ENCODE measurements at regions not wholly inside any gene's neighbourhood (a gene's known extent, or its start where the extent isn't known, plus 50 kb on each side); places are given as distances from the start of the nearest gene placed in this dataset.

DNA sequence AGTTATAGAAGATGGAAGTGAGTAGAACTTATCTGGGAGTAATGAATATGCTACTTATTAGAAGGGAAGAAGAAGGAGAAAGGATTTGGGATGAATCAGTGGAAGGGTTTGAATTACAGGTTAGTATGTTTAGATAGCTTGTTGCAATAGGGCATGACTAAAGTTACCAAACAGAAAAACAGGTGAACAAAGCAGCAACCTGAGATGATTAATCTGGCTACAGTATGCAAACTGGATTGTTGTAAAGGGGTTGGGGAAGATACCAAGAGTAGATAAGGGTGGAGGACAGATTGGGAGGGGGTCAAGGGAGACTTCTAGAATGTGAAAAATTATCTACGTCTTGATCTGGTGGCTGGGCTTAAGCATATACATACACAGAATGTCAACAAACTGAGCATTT, 73.4 kb upstream of the CLEC14A start:
- Histone ChIP-seq H3K79me2 (ENCODE audit: control insufficient read depth in 1 of 2, insufficient read depth in 2 of 2, low read length in 2 of 2) (no peaks in the 10 kb centered on the region), H3K9me3 (ENCODE audit: insufficient read depth in 2 of 2, low read depth in 1 of 2, low read length in 1 of 2) (peaks cover 0 to 9% of the 10 kb centered on the region in 2 experiments; a peak in 2 of 4 replicates), H2BK12ac (ENCODE audit: low read depth, low read length) (no peak overlapping the region), H3K79me1 (ENCODE audit: low read depth, low read length) (no peaks in the 10 kb centered on the region), H2BK15ac (ENCODE audit: low read length) (no peak overlapping the region), H2BK5ac (ENCODE audit: low read depth, low read length) (no peak overlapping the region), H3K56ac (replicated peaks; ENCODE audit: insufficient read length, low read depth, low read length) (no peak overlapping the region), H4K20me1 (replicated peaks in 1 of 2; ENCODE audit: control insufficient read depth in 1 of 2, insufficient read depth in 2 of 2, low read length in 2 of 2) (no peaks in the 10 kb centered on the region), H4K8ac (ENCODE audit: extremely low read depth, insufficient read depth, low read length) (no peak overlapping the region), H4K91ac (replicated peaks; ENCODE audit: insufficient read length, low read length) (no peak overlapping the region), H3K27ac (ENCODE audit: low read depth, low read length) (no peak overlapping the region), H3K36me3 (ENCODE audit: control insufficient read depth in 2 of 4, insufficient read depth in 4 of 4, low read length in 3 of 4) (no peaks in the 10 kb centered on the region), H3K4ac (replicated peaks; ENCODE audit: insufficient read length, low read depth, low read length) (no peak overlapping the region), H3K4me2 (ENCODE audit: insufficient read depth in 1 of 2, low read depth in 2 of 2, low read length in 2 of 2) (no peak overlapping the region), H3K18ac (ENCODE audit: extremely low read depth, low read length) (no peak overlapping the region), H4K5ac (ENCODE audit: insufficient read length, low read depth, low read length) (no peak overlapping the region), H2AFZ (ENCODE audit: low read length) (no peak overlapping the region), H3K23ac (ENCODE audit: insufficient read length) (no peak overlapping the region), H2AK5ac (ENCODE audit: low read depth, low read length) (no peak overlapping the region), H2BK20ac (ENCODE audit: low read length) (no peak overlapping the region), H3K4me1 (replicated peaks in 1 of 4; ENCODE audit: control insufficient read depth in 3 of 4, insufficient read depth in 4 of 4, low read length in 3 of 4) (peaks cover 0 to 9% (median 0%) of the 10 kb centered on the region in 4 experiments; a peak in 2 of 7 replicates), H3K14ac (ENCODE audit: insufficient read length) (no peak overlapping the region), H3K9ac (replicated peaks in 1 of 4; ENCODE audit: extremely low read depth in 1 of 4, low read depth in 3 of 4, low read length in 3 of 4) (no peak overlapping the region), H3K23me2 (ENCODE audit: low read depth, low read length) (no peaks in the 10 kb centered on the region), H2BK120ac (replicated peaks; ENCODE audit: low read depth, low read length) (no peak overlapping the region), H3K4me3 (ENCODE audit: extremely low read depth in 1 of 4, insufficient read depth in 2 of 4, low read depth in 3 of 4, low read length in 4 of 4) (no peak overlapping the region), H3K27me3 (replicated peaks in 1 of 4; ENCODE audit: control insufficient read depth in 3 of 4, extremely low read depth in 1 of 4, insufficient read depth in 3 of 4, low read length in 3 of 4) (no peaks in the 10 kb centered on the region)
- ChIA-PET CTCF (ENCODE audit: partially characterized antibody) (no interaction called here), POLR2A (ENCODE audit: partially characterized antibody) (no interaction called here)
- no peak for DNase-seq (ENCODE audit: low read depth in 1 of 2, low spot score in 2 of 2)
- 94% methylated on average over 1 of the region's 1 CpG; no CpG with 5 or more reads in 1 of the 2 experiments for WGBS, 2 experiments (ENCODE audit: extremely low coverage in 1 of 2, insufficient coverage in 1 of 2, insufficient read length in 1 of 2, insufficient replicate concordance in 2 of 2, low coverage in 1 of 2, low lambda C conversion rate in 2 of 2, missing lambda C conversion rate in 1 of 2)
- no peak for FAIRE-seq
- no peak for TF ChIP-seq CHD2 (IDR thresholded peaks at IDR 0.05; ENCODE audit: low read length)
- no peak for TF ChIP-seq JUN (IDR thresholded peaks at IDR 0.05; ENCODE audit: low read depth, low read length)
- TF ChIP-seq SIRT6 (IDR thresholded peaks at IDR 0.05; ENCODE audit: low read length) = no peak
- no peak for TF ChIP-seq SIN3A (conservative IDR thresholded peaks at IDR 0.05 in 1 of 2, IDR thresholded peaks at IDR 0.05 in 1 of 2; ENCODE audit: low read depth in 1 of 2, low read length in 2 of 2)
- TF ChIP-seq POLR2AphosphoS5 (IDR thresholded peaks at IDR 0.05; ENCODE audit: low read depth, low read length) = no peak
- TF ChIP-seq SAP30 (IDR thresholded peaks at IDR 0.05; ENCODE audit: insufficient read depth, insufficient replicate concordance, low read length) = no peak
- TF ChIP-seq, protein P1, sequence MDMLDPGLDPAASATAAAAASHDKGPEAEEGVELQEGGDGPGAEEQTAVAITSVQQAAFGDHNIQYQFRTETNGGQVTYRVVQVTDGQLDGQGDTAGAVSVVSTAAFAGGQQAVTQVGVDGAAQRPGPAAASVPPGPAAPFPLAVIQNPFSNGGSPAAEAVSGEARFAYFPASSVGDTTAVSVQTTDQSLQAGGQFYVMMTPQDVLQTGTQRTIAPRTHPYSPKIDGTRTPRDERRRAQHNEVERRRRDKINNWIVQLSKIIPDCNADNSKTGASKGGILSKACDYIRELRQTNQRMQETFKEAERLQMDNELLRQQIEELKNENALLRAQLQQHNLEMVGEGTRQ (IDR thresholded peaks at IDR 0.05; ENCODE audit: low read length) = no peak
- TF ChIP-seq KDM5A (IDR thresholded peaks at IDR 0.05; ENCODE audit: low read length) = no peak
- TF ChIP-seq, protein P2, sequence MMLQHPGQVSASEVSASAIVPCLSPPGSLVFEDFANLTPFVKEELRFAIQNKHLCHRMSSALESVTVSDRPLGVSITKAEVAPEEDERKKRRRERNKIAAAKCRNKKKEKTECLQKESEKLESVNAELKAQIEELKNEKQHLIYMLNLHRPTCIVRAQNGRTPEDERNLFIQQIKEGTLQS (IDR thresholded peaks at IDR 0.05; ENCODE audit: insufficient read depth, low read depth, low read length) = no peak
- no peak for TF ChIP-seq EP300 (IDR thresholded peaks at IDR 0.05; ENCODE audit: borderline replicate concordance in 1 of 2, low read depth in 2 of 2, low read length in 2 of 2)
- TF ChIP-seq BRCA1 (IDR thresholded peaks at IDR 0.05; ENCODE audit: low read depth, low read length) = no peak
- no peak for TF ChIP-seq TAF1 (IDR thresholded peaks at IDR 0.05; ENCODE audit: low read depth, low read length)
- no peak for TF ChIP-seq RBBP5 (IDR thresholded peaks at IDR 0.05; ENCODE audit: borderline replicate concordance, low read depth, low read length)
- TF ChIP-seq CBX5 (IDR thresholded peaks at IDR 0.05; ENCODE audit: low read depth, low read length) = no peak

All from H1 (cell line).